ENCODE measurements at regions not wholly inside any gene's neighbourhood (a gene's known extent, or its start where the extent isn't known, plus 50 kb on each side); places are given as distances from the start of the nearest gene placed in this dataset.
"Not testable (repeated sequence)": the region's sequence is repeated elsewhere in the genome, so short reads cannot be mapped to it uniquely, and the experiment has no call there.

DNA sequence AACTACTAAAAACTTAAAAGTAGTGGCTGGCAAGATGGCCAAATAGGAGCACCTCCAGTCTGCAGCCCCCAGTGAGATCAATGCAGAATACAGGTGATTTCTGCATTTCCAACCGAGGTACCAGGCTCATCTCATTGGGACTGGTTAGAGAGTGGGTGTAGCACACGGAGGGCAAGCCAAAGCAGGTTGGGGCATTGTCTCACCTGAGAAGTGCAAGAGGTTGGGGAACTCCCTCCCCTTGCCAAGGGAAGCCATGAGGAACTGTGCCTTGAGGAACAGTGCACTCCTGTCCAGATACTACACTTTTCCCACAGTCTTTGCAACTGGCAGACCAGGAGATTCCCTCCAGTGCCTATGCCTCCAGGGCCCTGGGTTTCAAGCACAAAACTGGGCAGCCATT is 311.1 kb downstream of the PAPSS1 start:
- DNase-seq (ENCODE audit: low spot score) (no peak), ATAC-seq (no peak)
- intact Hi-C loops (cut with DNase I), result no loop called here

DNA sequence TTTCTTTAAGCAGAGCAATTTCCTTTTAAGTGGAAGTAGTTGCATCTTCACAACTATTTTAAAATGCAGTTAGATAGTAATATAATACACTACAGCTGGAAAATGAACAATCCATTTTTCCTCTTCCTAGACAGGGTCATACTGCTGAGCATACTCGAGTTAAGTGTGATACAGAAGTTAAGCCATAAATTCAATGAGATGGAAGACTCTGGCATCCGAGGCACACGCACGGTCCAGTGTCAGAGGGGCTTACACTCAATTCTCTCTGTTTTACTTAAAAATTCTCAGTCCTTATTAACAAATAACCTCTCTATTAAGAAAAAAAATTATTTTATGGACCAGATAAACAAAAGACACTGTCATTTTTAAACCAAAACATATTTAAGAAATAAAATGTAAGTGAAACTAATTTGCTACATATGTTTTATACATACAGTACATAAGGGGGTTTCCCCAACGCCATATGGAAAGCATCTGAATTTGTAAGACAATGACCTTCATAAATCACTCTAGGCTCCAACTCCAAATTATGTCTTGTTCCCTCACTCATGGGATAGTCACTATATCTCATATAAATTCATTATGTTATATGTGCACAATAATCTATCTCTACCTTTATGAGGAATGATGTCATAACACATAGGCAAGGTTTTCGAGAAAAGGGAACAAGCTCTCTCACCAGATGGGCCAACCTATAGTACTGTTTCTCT is 315.3 kb downstream of the PAPSS1 start:
- DNase-seq (ENCODE audit: low spot score) (no peak), ATAC-seq (no peak)
- intact Hi-C loops (cut with DNase I), result no loop called here

DNA sequence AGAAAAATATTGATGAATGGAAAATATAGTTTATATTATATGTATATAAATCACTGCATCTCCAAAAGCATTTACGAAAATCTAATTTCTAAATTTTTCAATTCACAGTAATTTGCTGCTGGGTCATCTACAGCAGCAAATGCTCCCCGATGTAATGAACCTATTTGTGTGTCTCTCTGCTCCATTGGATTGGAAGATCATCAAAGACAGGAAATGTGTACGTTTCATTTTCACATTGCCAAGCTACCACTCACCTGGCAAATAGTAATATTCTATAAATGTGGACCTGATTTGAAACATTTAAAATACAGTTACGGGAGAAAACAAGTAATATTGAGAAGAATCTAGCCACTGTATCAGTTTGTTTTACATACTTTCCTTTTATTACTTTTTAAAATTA is 317.7 kb downstream of the PAPSS1 start:
- intact Hi-C loops (cut with DNase I), result no loop called here
- DNase-seq (ENCODE audit: low spot score) (no peak), ATAC-seq (no peak)

DNA sequence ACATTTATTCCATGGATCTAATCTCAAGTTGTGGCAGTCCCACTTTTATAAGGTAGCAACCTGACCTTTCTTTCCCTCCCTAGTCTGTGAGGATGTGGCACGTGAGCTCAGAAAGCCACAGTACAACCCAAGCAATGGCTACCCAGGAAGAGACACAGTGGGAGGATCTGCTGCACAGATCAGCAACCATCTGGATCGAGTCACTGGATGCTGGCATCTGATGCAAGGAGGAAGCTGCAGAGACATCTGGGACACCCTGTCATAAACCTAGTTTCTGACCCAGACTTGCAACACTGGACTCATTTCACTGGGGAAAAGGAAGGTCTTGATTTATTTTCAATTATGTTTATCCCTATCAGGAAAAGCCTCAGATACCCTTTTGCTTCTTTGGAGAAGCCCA is 327.1 kb downstream of the PAPSS1 start:
- no peak for DNase-seq (ENCODE audit: low spot score)
- ATAC-seq, result peak; percentile 88

DNA sequence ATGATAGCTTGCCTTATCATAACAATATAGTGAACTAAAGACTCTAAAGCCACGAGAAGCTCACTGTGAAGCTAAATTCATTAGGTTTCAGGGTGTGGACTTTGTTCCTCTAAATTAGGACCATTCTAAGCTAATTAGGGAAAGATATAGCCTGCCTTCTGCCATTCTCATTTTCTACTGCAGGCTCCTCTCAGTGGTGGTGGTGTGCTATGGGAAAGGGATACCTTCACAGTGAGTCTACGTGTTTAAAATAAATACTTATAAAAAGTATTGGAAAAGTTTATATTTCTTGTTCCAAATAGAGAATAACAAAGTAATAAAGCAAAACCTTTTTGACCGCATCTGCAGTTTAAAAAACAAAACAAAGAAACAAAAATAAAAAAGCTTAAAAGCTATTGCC is 327.7 kb downstream of the PAPSS1 start:
- intact Hi-C loops (cut with DNase I), result no loop called here
- ATAC-seq (no peak), DNase-seq (ENCODE audit: low spot score) (no peak)

More for the DNA sequence above, 327.1 kb downstream of the PAPSS1 start:
- intact Hi-C loops (cut with DNase I), result no loop called here

DNA sequence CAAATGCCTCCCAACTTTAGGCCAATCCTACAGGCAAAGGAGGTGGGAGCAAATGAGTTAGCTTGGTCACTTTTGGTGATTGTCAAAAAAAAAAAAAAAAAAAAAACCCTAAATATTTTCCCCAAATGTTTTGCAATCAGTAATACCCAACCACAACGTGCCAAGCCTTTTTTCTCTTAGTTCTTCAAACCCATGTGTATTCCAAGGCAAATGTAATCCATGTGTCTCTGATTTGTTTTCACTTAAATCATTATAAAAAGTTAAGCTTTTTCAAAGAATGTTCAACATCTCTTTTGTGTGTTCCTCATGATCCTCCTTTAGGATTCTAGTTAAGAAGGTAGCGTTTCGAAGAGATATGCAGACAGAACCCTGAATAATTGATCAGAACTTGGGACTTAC is 328.4 kb downstream of the PAPSS1 start:
- ATAC-seq (peak; percentile 80), DNase-seq (ENCODE audit: low spot score) (no peak)
- intact Hi-C loops (cut with DNase I), result no loop called here

DNA sequence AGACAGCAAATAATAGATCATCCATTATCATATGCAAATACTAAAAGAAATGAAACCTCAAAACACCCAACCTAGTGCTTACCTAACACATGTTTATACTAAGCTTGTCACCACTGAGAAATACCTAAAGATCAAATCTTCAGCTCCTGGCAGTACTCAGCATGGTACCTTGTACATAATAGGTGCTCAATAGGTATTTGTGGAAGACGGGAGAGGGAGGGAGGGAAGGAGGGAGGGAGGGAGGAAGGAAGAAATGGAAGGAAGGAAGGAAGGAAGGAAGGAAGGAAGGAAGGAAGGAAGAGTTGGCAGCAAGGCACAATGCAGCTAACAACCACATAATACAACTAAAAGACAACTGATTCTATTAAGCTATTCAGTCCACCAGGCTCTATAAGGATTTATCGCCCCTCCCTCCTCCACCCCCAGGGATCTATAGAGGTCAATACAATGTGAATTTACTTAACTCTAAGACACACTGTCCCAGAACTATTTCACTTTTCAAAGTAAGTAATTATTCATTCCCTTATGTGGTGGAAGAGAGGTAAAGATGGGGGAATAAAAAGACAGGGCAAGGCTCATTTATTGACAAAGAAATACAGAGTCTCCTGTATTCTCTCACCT is 328.9 kb downstream of the PAPSS1 start:
- ATAC-seq, result no peak

DNA sequence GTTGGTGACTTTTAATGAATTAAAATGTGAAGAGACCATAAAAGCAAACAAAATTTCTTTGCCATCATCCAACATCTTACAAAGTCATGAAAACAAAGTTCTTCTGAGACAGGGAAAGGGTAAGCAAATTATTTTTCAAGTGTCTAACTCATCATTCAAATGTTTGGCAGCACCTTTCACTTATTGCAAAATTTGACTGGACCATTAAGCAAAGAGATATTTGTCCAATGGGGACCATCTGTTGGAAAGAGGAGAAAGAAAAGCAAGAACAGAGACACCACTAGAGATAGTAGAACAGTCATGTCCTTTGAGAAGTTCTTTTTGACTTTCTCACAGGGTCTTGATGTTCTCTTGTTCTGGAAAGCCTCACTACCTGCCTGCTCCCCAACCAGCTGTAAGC is 330.1 kb downstream of the PAPSS1 start:
- ATAC-seq (peak; percentile 45), DNase-seq (ENCODE audit: low spot score) (no peak)
- intact Hi-C loops (cut with DNase I), result no loop called here

More for the DNA sequence above, 328.9 kb downstream of the PAPSS1 start:
- intact Hi-C loops (cut with DNase I), result no loop called here
- DNase-seq (ENCODE audit: low spot score), result no peak

DNA sequence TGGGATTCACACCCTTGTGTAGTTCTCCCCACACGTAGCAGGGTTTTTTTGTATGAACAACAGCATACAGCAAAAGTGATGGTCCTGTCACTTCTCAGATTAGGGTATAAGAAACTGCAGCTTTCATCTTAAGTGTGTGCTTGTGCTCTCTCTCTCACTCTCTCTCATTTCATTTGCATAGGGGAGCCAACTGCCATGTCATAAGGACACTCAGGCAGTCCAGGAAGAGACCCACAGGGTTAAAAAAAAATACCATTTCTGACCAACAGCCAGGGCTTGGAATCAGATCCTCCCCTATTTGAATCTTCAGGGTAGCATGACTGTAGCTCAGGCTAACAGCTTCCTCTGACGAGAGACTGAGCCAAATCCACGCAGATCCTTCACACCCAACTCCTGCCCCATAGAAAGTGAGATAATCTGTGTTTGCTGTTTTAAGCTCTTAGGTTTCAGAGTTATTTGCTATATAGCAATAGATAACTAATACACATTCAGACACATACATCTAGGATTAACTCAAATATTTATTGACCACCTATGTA is 331.2 kb downstream of the PAPSS1 start:
- intact Hi-C loops (cut with DNase I), result no loop called here
- no peak for DNase-seq (ENCODE audit: low spot score)
- no peak for ATAC-seq

DNA sequence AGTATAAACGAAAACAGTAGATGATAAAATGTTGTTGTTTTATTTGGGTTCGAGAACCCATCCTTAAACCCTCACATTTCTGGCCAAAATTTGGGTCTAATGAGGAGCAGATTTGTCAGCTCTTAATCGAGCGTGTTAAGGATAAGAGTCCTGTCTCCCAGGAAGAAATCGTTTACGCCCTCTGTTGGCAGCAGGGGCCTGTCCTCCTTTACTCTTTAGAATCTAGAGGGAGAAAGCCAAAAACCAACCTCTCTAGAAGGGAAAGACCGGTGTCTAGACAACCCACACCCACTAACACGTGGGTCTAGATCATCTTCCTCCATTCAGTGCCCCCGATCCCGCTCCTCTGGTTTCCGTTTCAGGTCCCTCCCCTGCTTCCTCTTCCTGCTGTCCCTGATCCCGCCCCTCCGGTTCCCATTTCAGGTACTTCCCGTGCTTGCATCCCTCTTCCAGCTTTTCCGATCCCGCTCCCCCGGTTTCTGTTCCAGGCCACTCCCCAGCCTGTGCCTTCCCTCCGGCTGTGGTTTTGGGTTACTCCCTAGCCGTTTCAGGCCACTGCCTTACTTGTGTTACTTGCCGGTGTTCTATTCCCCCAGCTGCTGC is 339.1 kb downstream of the PAPSS1 start:
- peak; percentile 62 for ATAC-seq
- DNase-seq (ENCODE audit: low spot score), result no peak

DNA sequence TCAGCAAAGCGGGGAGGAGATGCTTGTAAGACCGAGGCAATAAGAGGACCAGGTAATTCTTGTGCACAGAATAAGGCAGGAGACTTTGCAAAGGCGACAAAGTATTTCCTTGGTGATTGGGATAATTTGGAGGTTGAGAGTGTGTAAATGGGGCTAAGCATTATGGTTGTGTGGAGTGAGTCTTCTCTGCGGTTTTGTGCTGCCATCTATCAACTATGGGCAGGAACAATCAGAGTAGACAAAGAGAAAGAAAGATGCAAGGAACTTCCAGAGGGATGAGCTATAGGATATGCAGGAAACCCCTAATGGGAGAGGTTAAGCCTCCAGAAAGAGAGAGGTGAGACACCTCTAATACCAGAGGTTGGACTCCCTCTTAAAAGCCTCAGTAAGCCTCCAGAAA is 339.8 kb downstream of the PAPSS1 start:
- DNase-seq (ENCODE audit: low spot score), result no peak
- intact Hi-C loops (cut with DNase I), result no loop called here
- peak; percentile 7 for ATAC-seq

More for the DNA sequence above, 339.1 kb downstream of the PAPSS1 start:
- intact Hi-C loops (cut with DNase I), result no loop called here

DNA sequence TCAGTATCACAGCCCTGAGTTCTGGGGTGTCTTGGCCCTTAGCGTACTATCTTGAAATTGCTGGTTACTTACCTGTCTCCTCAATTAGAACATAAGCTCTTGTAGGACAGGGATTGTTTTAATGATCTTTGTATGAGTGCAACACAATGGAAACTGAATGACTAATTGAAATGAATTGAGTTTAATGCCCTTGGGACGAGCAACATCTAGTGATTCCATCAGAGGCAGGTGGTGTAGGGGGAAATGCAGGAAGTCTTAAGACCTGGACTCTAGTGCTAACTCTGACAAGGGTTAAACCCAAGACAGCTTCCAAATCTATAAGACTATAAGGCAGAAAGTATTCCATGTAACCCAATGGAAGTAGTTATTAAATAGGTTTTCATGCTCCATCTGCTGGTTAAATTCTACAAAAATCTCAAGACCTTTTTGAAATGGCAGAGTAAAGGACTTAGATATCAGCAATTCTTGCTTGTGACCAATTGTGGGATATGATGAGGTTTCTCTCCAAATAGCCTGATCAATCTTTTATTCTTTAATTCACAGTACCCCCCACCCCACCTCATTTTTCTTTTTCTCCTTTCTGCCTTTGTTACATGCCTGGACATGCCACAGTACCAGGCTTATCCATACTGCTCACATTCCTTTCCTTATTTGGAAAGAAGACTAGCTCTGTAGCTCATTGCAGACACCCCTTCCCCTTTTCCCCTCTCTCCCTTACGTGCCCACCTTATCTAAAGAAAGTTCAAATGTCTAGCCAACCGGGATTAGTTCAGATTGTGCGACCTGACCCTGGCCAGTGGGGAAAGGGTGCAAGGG is 340.8 kb downstream of the PAPSS1 start:
- intact Hi-C loops (cut with DNase I), result no loop called here
- ATAC-seq, result no peak
- DNase-seq (ENCODE audit: low spot score), result no peak

DNA sequence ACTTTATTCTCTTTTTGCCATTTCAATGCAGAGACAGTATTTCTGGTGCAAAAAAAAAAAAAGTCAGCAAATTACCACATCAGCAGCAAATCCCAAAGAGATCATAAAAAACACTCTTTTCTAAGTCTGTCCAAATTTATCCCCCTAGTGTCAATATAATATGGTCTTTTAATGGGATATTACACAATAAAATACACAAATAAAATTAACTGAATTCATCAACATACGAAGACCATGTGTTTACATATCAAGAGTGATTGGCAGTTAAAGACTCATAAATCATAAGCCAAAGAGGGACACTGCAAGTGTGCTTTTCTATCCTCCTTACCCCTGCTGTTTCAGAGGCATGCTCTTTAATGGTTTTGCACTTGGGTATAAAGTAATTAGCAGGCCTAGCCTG is 340.2 kb upstream of the DKK2 start:
- peak; percentile 36 for ATAC-seq
- DNase-seq (ENCODE audit: low spot score), result no peak
- intact Hi-C loops (cut with DNase I), result no loop called here

DNA sequence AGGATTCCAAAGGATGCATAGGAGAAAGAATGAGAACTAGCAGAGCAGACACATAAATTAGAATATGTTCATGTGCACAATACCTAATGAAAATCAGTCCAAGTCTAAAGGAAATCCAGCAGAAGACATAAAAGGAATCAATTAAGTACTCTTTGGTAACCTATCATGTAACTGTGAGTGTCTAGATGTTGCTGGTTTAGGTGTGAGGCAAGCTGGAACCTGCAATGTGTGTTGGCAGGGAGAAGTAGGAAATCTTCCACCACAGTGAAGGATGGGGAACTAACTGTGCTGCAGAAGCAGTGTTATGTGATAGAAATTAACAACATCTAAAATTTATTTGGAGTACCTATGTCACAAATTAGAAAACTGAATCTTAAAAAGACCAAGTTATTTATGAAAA is 330.8 kb upstream of the DKK2 start:
- DNase-seq (ENCODE audit: low spot score) (no peak), ATAC-seq (no peak)
- intact Hi-C loops (cut with DNase I), result no loop called here

DNA sequence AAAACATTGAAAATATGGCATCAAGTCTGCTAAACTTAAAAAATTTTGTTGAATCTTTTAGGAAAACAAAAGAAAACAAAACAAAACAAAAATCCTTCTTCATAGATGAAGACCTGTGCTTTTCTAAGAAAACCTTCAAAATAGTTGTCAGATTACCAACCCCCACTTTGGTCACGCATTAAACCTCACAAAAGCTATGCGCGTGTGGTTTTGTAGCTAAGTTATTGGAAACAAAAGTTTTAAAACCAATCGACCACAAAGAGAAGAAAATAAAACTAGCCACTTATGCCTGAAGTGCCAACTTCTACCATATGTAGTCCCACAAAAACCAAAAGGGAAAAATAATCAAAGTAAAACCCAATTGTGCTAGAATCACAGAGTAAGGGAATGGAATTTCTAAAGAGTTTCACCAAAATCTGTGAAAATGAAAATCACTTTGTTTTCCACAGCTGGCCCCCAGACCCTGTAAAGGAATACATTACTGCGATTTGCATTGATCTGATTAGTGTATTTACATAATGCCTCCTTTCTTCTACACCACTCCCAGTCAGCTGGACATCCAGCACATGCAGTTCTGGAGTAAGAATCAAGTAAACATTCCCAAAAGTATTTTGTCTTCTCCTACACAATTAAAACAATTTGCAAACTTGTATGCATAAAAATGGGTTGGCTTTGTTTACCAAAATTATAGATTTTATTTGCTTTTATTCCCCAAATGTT is 330.1 kb upstream of the DKK2 start:
- DNase-seq (ENCODE audit: low spot score), result no peak
- no peak for ATAC-seq
- intact Hi-C loops (cut with DNase I), result no loop called here

DNA sequence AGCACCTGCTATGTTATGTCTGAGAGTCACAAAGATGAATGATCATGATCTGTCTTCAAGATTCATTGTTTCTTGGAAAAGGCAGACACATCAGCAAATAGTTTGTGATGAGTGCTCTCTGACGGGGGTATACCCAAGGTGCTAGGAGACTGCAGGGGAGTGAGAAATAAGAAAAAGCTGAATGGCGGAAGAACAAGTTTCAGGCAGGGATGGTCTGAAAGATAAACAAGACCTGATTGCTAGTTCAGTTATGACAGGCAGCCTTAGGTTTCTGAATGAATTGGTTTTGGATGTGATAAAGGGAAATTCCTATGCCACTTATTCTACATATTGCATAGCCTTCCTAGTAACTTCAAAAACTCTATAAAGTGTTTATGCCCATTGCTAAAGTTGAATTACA is 327.0 kb upstream of the DKK2 start:
- intact Hi-C loops (cut with DNase I), result no loop called here
- DNase-seq (ENCODE audit: low spot score) (no peak), ATAC-seq (no peak)

DNA sequence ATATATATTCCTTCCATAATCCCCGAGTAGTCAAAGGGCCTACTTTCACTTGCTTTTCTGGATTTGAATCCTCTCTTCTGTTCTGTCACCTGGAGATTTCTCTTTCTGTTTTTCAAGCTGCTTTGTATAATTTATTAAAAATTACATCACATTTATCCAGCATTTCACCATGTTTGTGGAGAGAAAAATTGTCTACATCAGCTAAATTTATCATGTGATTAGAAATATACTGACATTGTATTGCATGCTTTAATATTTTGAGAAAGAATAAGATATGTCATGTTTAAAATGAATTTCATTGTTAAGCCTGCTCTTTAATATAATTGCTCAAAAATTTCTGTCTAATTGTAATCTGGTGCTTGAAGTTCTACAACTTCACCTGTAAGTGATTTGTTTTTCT is 323.1 kb upstream of the DKK2 start:
- DNase-seq (ENCODE audit: low spot score) (no peak), ATAC-seq (no peak)
- intact Hi-C loops (cut with DNase I), result no loop called here

DNA sequence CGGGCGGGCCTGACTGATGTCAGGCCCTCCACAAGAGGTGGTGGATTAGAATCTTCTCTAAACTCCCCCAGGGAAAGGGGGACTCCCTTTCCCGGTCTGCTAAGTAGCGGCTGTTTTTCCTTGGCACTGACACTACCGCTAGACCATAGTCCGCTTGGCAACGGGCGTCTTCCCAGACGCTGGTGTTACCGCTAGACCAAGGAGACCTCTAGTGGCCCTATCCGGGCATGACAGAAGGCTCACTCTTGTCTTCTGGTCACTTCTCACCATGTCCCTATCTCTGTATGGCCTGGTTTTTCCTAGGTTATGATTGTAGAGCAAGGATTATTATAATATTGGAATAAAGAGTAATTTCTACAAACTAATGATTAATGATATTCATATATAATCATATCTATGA is 318.2 kb upstream of the DKK2 start:
- intact Hi-C loops (cut with DNase I); ATAC-seq; DNase-seq (ENCODE audit: low spot score): not testable (repeated sequence)

DNA sequence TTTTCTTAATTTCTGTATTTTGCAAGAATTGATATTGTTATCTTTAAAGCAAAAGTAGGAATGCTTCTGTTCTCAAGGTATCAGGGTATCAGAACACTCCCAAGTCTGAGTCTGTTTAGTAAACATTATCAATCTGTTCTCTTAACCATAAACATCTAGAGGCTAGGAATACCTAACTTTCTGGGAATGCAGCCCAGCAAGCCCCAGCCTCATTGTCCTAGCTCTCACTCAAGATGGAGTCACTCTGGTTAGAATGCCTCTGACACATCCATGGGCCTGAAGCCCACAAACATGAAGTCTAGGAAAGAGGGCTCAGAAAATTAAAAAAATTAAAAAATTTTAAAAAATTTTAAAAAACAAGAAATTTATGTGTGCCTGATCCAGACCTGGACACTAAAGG is 315.1 kb upstream of the DKK2 start:
- ATAC-seq (no peak), DNase-seq (ENCODE audit: low spot score) (no peak)
- intact Hi-C loops (cut with DNase I), result no loop called here
